HCT116 (cell line): ENCODE measurements at regions not wholly inside any gene's neighbourhood (a gene's known extent, or its start where the extent isn't known, plus 50 kb on each side); places are given as distances from the start of the nearest gene placed in this dataset.

ENCODE experiments used
- ATAC-seq: fragments of 200-7000 bp; cut with Tn5 transposase; 2 replicates; pipeline ENCODE4 v1.9.1; 2020; ENCODE audit warnings: mild to moderate bottlenecking, moderate library complexity
- BruUV-seq: library from RNA; stranded (reverse); fragments of 400-500 nt; replicated peaks from 2 replicates; lab custom pipeline; 2021; lab: Mats Ljungman, UMichigan
- CTCF ChIA-PET: fragments of 300-600 bp; sonication (Branson Sonifier 250); formaldehyde crosslinking; loops from one replicate; lab custom pipeline; 2021; ENCODE audit warnings: antibody characterized with exemption; lab: Charles Lee
- POLR2A ChIA-PET: fragments of 300-600, 350-600 bp; sonication (Branson Sonifier 250); formaldehyde crosslinking; loops from one replicate; lab custom pipeline; 2021; ENCODE audit warnings: antibody characterized with exemption; lab: Charles Lee
- RAD21 ChIA-PET, 2 experiments: fragments of 300-600 bp; sonication (Branson Sonifier 250); formaldehyde crosslinking; loops; one replicate each; lab custom pipeline; 2023; ENCODE audit warnings: low total read pairs in 2 of 2; ENCODE audit not compliant: uncharacterized antibody in 2 of 2, unreplicated experiment in 2 of 2, low non-redundant PET in 1 of 2; lab: Charles Lee
- DNase-seq: peaks from one replicate; pipeline ENCODE4 v3.0.0-alpha.2; 2010; ENCODE audit warnings: low read depth, low spot score
- H2AFZ ChIP-seq: fragments of 200-600 bp; shearing (Covaris generic), sonication (generic); 2 replicates; pipeline ENCODE4 v1.6.1; 2017; ENCODE audit warnings: low read depth, mixed run types, mixed read lengths, antibody characterized with exemption, low read length; ENCODE audit not compliant: poor library complexity, severe bottlenecking
- H3K27ac ChIP-seq: 2 replicates; pipeline ENCODE4 v1.5.1; 2012; ENCODE audit warnings: low read depth, low read length
- H3K27me3 ChIP-seq: fragments of 200-600 bp; sonication (generic); 2 replicates; pipeline ENCODE4 v1.6.1; 2016; ENCODE audit warnings: mixed run types, low read length, mixed read lengths; ENCODE audit not compliant: insufficient read depth
- H3K36me3 ChIP-seq, 2 experiments: fragments of 200-500 bp in 1 of 2; fragments of 200-600 bp in 1 of 2; sonication (Bioruptor generic) in 1 of 2; sonication (generic) in 1 of 2; 2 replicates each; pipeline versions ENCODE4 v1.5.1 to v1.6.1; 2014 to 2016; ENCODE audit warnings: low read length in 2 of 2, inconsistent platforms in 1 of 2, mixed read lengths in 1 of 2, mixed run types in 1 of 2; ENCODE audit not compliant: insufficient read depth in 2 of 2, control insufficient read depth in 1 of 2
- H3K4me1 ChIP-seq, 2 experiments: fragments of 200-600 bp in 1 of 2; sonication (generic) in 1 of 2; 2 replicates each; pipeline versions ENCODE4 v1.5.1 to v1.6.1; 2012 to 2017; ENCODE audit warnings: low read length in 2 of 2, inconsistent platforms in 1 of 2, mild to moderate bottlenecking in 1 of 2, mixed read lengths in 1 of 2, mixed run types in 1 of 2, moderate library complexity in 1 of 2; ENCODE audit not compliant: insufficient read depth in 2 of 2, control insufficient read depth in 1 of 2
- H3K4me2 ChIP-seq: fragments of 200-600 bp; sonication (generic); 2 replicates; pipeline ENCODE4 v1.6.1; 2017; ENCODE audit warnings: mixed run types, low read length, mixed read lengths
- H3K4me3 ChIP-seq, 2 experiments: fragments of 200-600 bp in 1 of 2; sonication (generic) in 1 of 2; replicated peaks in 1 of 2; 2 replicates each; pipeline ENCODE4 v1.5.1; 2011 to 2016; ENCODE audit warnings: low read length in 2 of 2, control low read depth in 1 of 2, low read depth in 1 of 2, mild to moderate bottlenecking in 1 of 2, mixed read lengths in 1 of 2, mixed run types in 1 of 2
- H3K79me2 ChIP-seq: fragments of 200-600 bp; sonication (generic); 2 replicates; pipeline ENCODE4 v1.6.1; 2017; ENCODE audit warnings: mild to moderate bottlenecking, mixed run types, low read length, moderate library complexity, mixed read lengths; ENCODE audit not compliant: insufficient read depth
- H3K9ac ChIP-seq: fragments of 200-600 bp; sonication (generic); 2 replicates; pipeline ENCODE4 v1.6.1; 2016; ENCODE audit warnings: low read length, mixed read lengths
- H3K9me2 ChIP-seq: fragments of 200-600 bp; sonication (generic), shearing (Covaris generic); 2 replicates; pipeline ENCODE4 v1.6.1; 2017; ENCODE audit warnings: mixed run types, mild to moderate bottlenecking, moderate library complexity; ENCODE audit not compliant: insufficient read depth
- H3K9me3 ChIP-seq, 2 experiments: fragments of 200-500 bp in 1 of 2; fragments of 200-600 bp in 1 of 2; sonication (Bioruptor generic) in 1 of 2; sonication (generic) in 1 of 2; 2 replicates each; pipeline ENCODE4 v1.6.1; 2014 to 2017; ENCODE audit warnings: low read length in 2 of 2, mixed read lengths in 2 of 2, inconsistent platforms in 1 of 2, low read depth in 1 of 2, mild to moderate bottlenecking in 1 of 2, mixed run types in 1 of 2, moderate library complexity in 1 of 2; ENCODE audit not compliant: control insufficient read depth in 1 of 2, insufficient read depth in 1 of 2
- H4K20me1 ChIP-seq: fragments of 200-600 bp; sonication (generic), shearing (Covaris generic); 2 replicates; pipeline ENCODE4 v1.6.1; 2017; ENCODE audit warnings: mixed run types, mild to moderate bottlenecking, moderate library complexity; ENCODE audit not compliant: insufficient read depth
- ELF1 ChIP-seq: IDR thresholded peaks from 2 replicates; pipeline ENCODE4 v1.6.1; 2012; ENCODE audit warnings: low read depth, borderline replicate concordance
- JUND ChIP-seq: IDR thresholded peaks from 2 replicates; pipeline ENCODE4 v1.6.1; 2012
- RAD21 ChIP-seq: IDR thresholded peaks from 2 replicates; pipeline ENCODE4 v1.6.1; 2012; ENCODE audit warnings: low read depth, mild to moderate bottlenecking
- SIN3A ChIP-seq: IDR thresholded peaks from 2 replicates; pipeline ENCODE4 v1.6.1; 2012; ENCODE audit warnings: low read depth
- SP1 ChIP-seq: IDR thresholded peaks from 2 replicates; pipeline ENCODE4 v1.6.1; 2012; ENCODE audit warnings: low read depth
- TCF7L2 ChIP-seq: IDR thresholded peaks from 2 replicates; pipeline ENCODE4 v1.7.0; 2011; ENCODE audit warnings: borderline replicate concordance, inconsistent platforms; ENCODE audit not compliant: insufficient read depth, insufficient read length; ENCODE audit errors: extremely low read depth
- YY1 ChIP-seq: IDR thresholded peaks from 2 replicates; pipeline ENCODE4 v1.6.1; 2011; ENCODE audit warnings: low read length, low read depth, moderate library complexity, mild to moderate bottlenecking; ENCODE audit not compliant: insufficient replicate concordance; ENCODE audit errors: extremely low read depth
- intact Hi-C: fragments of 100-400 bp; cut with micrococcal nuclease; formaldehyde crosslinking; loops from 2 replicates; pipeline ENCODE4 v1.10.0; 2022

GRCh38 chr4:78722878-78723277 is 53.3 kb upstream of the BMP2K start:
- H2AFZ ChIP-seq, result no peak overlapping the region
- TF ChIP-seq TCF7L2 (no peak), ELF1 (no peak), JUND (no peak), RAD21 (no peak), SIN3A (no peak), YY1 (no peak), SP1 (no peak)
- no TSS peak for BruUV-seq
- intact Hi-C loops, result no loop called here
- no peaks in the 10 kb centered on the region for H4K20me1 ChIP-seq
- ATAC-seq (no peak), DNase-seq (no peak)
- RAD21 ChIA-PET, result no interaction called here
- H3K9ac ChIP-seq, result no peak overlapping the region
- no peaks in the 10 kb centered on the region for H3K9me3 ChIP-seq
- H3K4me2 ChIP-seq, result no peak overlapping the region
- H3K4me1 ChIP-seq, result no peaks in the 10 kb centered on the region
- no peaks in the 10 kb centered on the region for H3K79me2 ChIP-seq
- H3K4me3 ChIP-seq, result no peak overlapping the region
- H3K9me2 ChIP-seq, result no peaks in the 10 kb centered on the region
- H3K27ac ChIP-seq, result no peak overlapping the region
- no peaks in the 10 kb centered on the region for H3K36me3 ChIP-seq
- no peaks in the 10 kb centered on the region for H3K27me3 ChIP-seq
- POLR2A ChIA-PET, result no interaction called here
- CTCF ChIA-PET, result no interaction called here
